Stimulated activated naive CD8-positive, alpha-beta T cell treated with anti-CD3 and anti-CD28 coated beads, Interleukin-15, Interleukin-2, amounts not matched to agents 100 ng/mL and 50 ng/mL, for 24 hours (primary cell): ENCODE measurements at regions not wholly inside any gene's neighbourhood (a gene's known extent, or its start where the extent isn't known, plus 50 kb on each side); places are given as distances from the start of the nearest gene placed in this dataset.

Experiments
- H3K27ac Mint-ChIP-seq: one replicate; pipeline ENCODE4 v1.8.0; 2021; ENCODE audit warnings: mild to moderate bottlenecking, mixed read lengths
- H3K27me3 Mint-ChIP-seq: one replicate; pipeline ENCODE4 v1.8.0; 2021; ENCODE audit warnings: mixed read lengths
- H3K36me3 Mint-ChIP-seq: one replicate; pipeline ENCODE4 v1.8.0; 2021; ENCODE audit warnings: low read depth, mixed read lengths
- H3K4me1 Mint-ChIP-seq: one replicate; pipeline ENCODE4 v1.8.0; 2021; ENCODE audit warnings: low read depth, mixed read lengths
- H3K4me3 Mint-ChIP-seq: one replicate; pipeline ENCODE4 v1.8.0; 2021; ENCODE audit warnings: mild to moderate bottlenecking, mixed read lengths
- H3K9me3 Mint-ChIP-seq: one replicate; pipeline ENCODE4 v1.8.0; 2021; ENCODE audit warnings: mixed read lengths

GRCh38 chr4:181465826-181466225 is 777.4 kb upstream of the TENM3 start:
- peaks cover 8% of the 10 kb centered on the region for H3K9me3 Mint-ChIP-seq

GRCh38 chr4:181468451-181468850 is 774.8 kb upstream of the TENM3 start:
- Mint-ChIP-seq H3K4me3 (no peak overlapping the region), H3K4me1 (no peaks in the 10 kb centered on the region), H3K27me3 (no peaks in the 10 kb centered on the region), H3K27ac (no peak overlapping the region), H3K36me3 (no peaks in the 10 kb centered on the region), H3K9me3 (no peaks in the 10 kb centered on the region)

More at GRCh38 chr4:181465826-181466225, 777.4 kb upstream of the TENM3 start:
- no peaks in the 10 kb centered on the region for H3K27me3 Mint-ChIP-seq
- no peaks in the 10 kb centered on the region for H3K36me3 Mint-ChIP-seq
- no peak overlapping the region for H3K27ac Mint-ChIP-seq
- H3K4me3 Mint-ChIP-seq, result no peak overlapping the region
- no peaks in the 10 kb centered on the region for H3K4me1 Mint-ChIP-seq

GRCh38 chr4:181470306-181470705 is 772.9 kb upstream of the TENM3 start:
- Mint-ChIP-seq H3K9me3 (no peaks in the 10 kb centered on the region), H3K36me3 (no peaks in the 10 kb centered on the region), H3K4me3 (no peak overlapping the region), H3K27me3 (no peaks in the 10 kb centered on the region), H3K27ac (no peak overlapping the region), H3K4me1 (no peaks in the 10 kb centered on the region)

DNA sequence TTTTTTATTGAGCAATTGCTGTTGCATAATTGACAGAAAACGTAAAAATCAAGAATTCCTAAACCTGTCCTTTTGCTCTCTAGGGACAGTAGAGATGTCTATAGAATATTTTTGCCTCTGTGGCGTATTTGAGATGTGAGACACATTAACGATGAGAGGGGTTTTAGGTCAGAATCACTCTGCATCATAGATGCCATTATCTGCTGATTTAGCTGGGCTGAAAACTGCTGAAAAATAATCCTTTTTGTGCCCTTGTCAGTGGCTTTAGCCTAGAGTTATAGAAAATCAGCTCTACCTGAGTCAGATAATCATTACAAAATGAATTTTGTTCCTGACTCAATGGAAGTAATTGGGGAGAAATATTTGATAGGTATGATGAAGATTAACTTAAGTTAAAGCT is 767.8 kb upstream of the TENM3 start:
- Mint-ChIP-seq H3K36me3 (no peaks in the 10 kb centered on the region), H3K4me1 (no peaks in the 10 kb centered on the region), H3K4me3 (no peak overlapping the region), H3K9me3 (peaks cover 4% of the 10 kb centered on the region), H3K27ac (no peak overlapping the region), H3K27me3 (no peaks in the 10 kb centered on the region)

GRCh38 chr4:181475781-181476507 is 767.3 kb upstream of the TENM3 start:
- Mint-ChIP-seq H3K9me3 (peaks cover 4% of the 10 kb centered on the region), H3K27me3 (no peaks in the 10 kb centered on the region), H3K36me3 (no peaks in the 10 kb centered on the region), H3K27ac (no peak overlapping the region), H3K4me3 (no peak overlapping the region), H3K4me1 (no peaks in the 10 kb centered on the region)

DNA sequence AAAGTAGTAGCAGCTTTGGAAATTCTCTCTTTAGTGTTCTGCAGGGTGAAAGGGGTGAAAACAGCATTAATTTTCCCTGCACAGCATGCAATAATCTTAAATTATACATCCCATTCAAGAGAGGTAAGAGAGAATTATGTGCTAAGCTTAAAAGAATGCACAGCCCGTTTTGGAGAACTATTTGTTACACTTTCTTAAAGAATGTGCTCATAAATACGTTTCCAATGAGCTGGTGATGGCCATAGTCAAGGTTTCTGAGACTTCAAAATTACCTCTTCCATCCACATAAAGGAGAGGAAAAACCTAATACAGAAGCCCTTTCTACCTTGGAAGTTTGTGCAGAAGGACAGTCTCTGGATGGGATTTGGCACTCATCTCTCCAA is 766.7 kb upstream of the TENM3 start:
- H3K27ac Mint-ChIP-seq, result no peak overlapping the region
- no peak overlapping the region for H3K4me3 Mint-ChIP-seq
- no peaks in the 10 kb centered on the region for H3K27me3 Mint-ChIP-seq
- peaks cover 4% of the 10 kb centered on the region for H3K9me3 Mint-ChIP-seq
- H3K36me3 Mint-ChIP-seq, result no peaks in the 10 kb centered on the region
- H3K4me1 Mint-ChIP-seq, result no peaks in the 10 kb centered on the region

DNA sequence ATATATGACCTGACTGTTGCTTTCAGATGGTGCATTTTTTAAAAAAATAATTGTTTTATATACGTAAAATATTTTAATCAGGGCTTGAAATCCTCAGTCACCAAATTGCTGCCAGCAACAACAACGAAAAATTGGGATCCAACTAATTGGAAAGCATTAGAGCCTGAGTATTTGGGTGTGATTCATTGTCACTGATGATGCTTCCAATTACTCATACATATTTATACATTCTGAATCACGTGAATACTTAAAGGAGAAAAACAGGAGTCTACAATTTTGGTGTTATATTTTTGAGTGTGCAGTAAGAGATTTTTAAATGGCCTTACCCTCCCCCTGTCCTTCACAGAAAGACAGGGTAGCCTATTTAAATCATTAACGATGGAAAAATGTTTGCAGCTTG is 765.6 kb upstream of the TENM3 start:
- Mint-ChIP-seq H3K4me3 (no peak overlapping the region), H3K9me3 (peaks cover 4% of the 10 kb centered on the region), H3K27ac (no peak overlapping the region), H3K27me3 (no peaks in the 10 kb centered on the region), H3K4me1 (no peaks in the 10 kb centered on the region), H3K36me3 (no peaks in the 10 kb centered on the region)

DNA sequence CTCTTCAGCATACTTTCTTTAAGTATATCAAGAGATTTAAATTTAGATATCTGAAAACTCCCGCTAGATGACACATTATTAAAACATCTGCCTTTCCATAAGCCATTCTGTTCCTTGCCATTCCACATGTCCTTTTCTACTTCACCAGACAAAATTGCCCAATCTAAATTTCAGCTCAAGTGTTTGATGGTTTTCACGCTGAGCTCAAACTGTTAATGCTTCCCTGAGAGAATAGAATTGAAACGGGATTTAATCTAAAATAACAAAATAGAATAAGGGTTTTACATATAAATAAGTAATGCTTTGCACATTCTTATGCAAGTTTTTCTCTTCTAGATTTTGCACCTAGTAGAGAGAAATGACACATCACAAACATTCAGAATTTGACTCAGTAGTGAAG is 764.5 kb upstream of the TENM3 start:
- Mint-ChIP-seq H3K27me3 (no peaks in the 10 kb centered on the region), H3K4me3 (no peak overlapping the region), H3K9me3 (peaks cover 4% of the 10 kb centered on the region), H3K36me3 (no peaks in the 10 kb centered on the region), H3K4me1 (no peaks in the 10 kb centered on the region), H3K27ac (no peak overlapping the region)

DNA sequence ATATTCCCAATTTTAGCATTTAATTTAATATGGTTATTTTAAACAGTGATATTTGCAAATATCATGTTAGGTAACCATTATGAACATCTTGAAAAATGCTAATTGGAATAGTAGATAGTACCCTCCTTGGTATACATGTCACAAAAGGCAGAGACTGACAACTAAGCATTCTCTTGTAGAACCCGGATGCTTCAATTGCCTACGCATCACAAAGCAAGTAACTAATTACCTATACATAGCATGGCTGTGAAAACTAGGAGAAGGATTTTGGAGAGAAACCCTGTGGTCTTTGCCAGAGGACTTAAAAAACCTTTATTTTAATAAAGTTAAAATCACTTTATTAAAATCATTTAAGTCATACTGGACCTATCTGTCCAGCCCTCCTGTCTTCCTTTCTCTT is 764.1 kb upstream of the TENM3 start:
- Mint-ChIP-seq H3K36me3 (no peaks in the 10 kb centered on the region), H3K9me3 (peaks cover 7% of the 10 kb centered on the region), H3K27me3 (no peaks in the 10 kb centered on the region), H3K27ac (no peak overlapping the region), H3K4me3 (no peak overlapping the region), H3K4me1 (no peaks in the 10 kb centered on the region)

DNA sequence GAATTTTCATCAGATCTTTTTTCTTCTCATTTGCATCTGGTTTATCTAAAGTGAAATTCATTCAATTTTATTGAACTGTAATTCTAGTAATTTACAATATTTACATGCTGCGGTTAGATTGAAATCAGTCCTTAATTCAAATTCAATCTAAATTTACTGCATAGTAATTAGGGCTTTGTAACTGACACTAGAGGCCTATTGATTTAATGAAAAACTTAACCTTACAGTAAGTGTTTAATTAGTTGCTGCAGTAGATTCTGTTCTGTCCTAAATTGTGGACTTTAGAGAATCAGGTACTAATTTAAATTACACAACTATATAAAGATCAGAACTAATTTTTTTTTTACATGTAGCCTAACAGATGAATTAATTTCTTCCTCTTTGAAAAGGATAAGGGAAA is 758.8 kb upstream of the TENM3 start:
- Mint-ChIP-seq H3K9me3 (peaks cover 3% of the 10 kb centered on the region), H3K27me3 (no peaks in the 10 kb centered on the region), H3K4me3 (no peak overlapping the region), H3K36me3 (no peaks in the 10 kb centered on the region), H3K27ac (no peak overlapping the region), H3K4me1 (no peaks in the 10 kb centered on the region)

GRCh38 chr4:181488926-181489325 is 754.3 kb upstream of the TENM3 start:
- Mint-ChIP-seq H3K9me3 (peaks cover 1% of the 10 kb centered on the region), H3K36me3 (no peaks in the 10 kb centered on the region), H3K27ac (no peak overlapping the region), H3K4me3 (no peak overlapping the region), H3K4me1 (no peaks in the 10 kb centered on the region), H3K27me3 (no peaks in the 10 kb centered on the region)

DNA sequence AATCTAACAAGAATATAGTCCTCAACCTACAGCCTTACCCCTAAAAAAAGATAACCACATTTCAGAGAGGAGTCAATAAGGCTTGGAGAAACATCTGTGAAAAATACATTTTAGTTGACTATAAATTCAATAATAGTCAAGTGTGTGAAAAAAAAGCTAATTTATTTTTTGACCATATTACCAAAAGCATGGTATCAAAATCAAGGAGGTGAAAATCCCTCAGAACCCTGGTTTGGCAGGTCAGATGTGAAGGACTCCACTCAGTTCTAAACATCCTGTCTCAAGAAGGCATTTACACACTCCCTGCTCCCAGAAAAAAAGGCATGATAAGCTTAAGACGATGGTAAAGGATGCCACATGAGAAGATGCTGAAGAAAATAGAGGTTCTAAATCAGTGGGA is 745.1 kb upstream of the TENM3 start:
- H3K27ac Mint-ChIP-seq, result no peak overlapping the region
- H3K4me1 Mint-ChIP-seq, result no peaks in the 10 kb centered on the region
- peaks cover 3% of the 10 kb centered on the region for H3K9me3 Mint-ChIP-seq
- no peaks in the 10 kb centered on the region for H3K36me3 Mint-ChIP-seq
- H3K27me3 Mint-ChIP-seq, result no peaks in the 10 kb centered on the region
- H3K4me3 Mint-ChIP-seq, result no peak overlapping the region

GRCh38 chr4:181502611-181503010 is 740.6 kb upstream of the TENM3 start:
- Mint-ChIP-seq H3K36me3 (no peaks in the 10 kb centered on the region), H3K9me3 (no peaks in the 10 kb centered on the region), H3K4me1 (no peaks in the 10 kb centered on the region), H3K27me3 (no peaks in the 10 kb centered on the region), H3K4me3 (no peak overlapping the region), H3K27ac (no peak overlapping the region)

DNA sequence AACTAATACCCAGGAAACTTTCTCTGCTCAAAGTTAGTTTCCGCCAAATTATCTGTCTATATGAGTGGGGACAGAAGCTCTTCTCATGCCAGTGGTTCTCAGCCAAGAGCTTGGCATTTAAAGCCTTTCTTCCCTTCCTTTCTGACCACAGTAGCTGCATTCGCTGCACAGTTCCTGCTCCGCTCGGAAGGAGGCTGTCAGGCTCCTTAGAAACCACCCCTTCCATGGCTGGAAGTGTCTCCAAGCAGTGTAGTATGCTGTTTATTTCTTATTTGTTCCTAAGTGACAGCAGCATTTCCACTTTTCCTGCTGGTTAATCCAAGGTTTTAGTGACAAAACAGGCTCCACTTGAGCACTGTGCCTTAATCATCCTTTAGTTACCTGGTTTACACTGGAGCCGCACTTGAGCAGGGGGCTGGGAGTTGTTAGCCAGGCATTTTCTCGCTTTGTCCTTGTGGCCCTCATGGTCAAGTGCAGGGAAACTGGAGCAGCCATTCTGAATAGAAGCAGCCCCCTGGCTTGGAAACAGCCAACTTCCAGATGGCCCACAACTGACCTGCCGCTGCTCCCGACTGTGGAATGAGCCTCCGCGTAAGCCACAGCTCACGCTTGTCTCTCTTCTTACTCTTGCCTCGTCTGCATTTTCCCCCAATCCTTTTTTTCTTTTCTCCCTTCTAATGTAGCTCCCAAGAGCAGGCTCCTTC is 739.4 kb upstream of the TENM3 start:
- H3K27me3 Mint-ChIP-seq, result no peaks in the 10 kb centered on the region
- H3K9me3 Mint-ChIP-seq, result no peaks in the 10 kb centered on the region
- no peaks in the 10 kb centered on the region for H3K36me3 Mint-ChIP-seq
- H3K27ac Mint-ChIP-seq, result no peak overlapping the region
- H3K4me3 Mint-ChIP-seq, result no peak overlapping the region
- H3K4me1 Mint-ChIP-seq, result no peaks in the 10 kb centered on the region

- no peak overlapping the region for H3K27ac Mint-ChIP-seq
- no peaks in the 10 kb centered on the region for H3K4me1 Mint-ChIP-seq
- H3K4me3 Mint-ChIP-seq, result no peak overlapping the region
- H3K9me3 Mint-ChIP-seq, result no peaks in the 10 kb centered on the region
- H3K27me3 Mint-ChIP-seq, result no peaks in the 10 kb centered on the region
- H3K36me3 Mint-ChIP-seq, result no peaks in the 10 kb centered on the region
These were observed 738.3 kb upstream of the TENM3 start for GRCh38 chr4:181504924-181505323.
